Hepatocyte (in vitro differentiated cells): ENCODE measurements at regions not wholly inside any gene's neighbourhood (a gene's known extent, or its start where the extent isn't known, plus 50 kb on each side); places are given as distances from the start of the nearest gene placed in this dataset.
A peak's percentile ranks its signal among the peaks of the same experiment; 100 is the strongest.

Source experiments
- DNase-seq: peaks from one replicate; pipeline ENCODE4 v3.0.0-alpha.2; 2016; ENCODE audit warnings: low spot score
- H2AFZ ChIP-seq: fragments of 200-600 bp; sonication (generic); 2 replicates; pipeline ENCODE4 v1.6.0; 2016; ENCODE audit warnings: antibody characterized with exemption, mild to moderate bottlenecking
- H3K27ac ChIP-seq: fragments of 200-600 bp; sonication (generic); 2 replicates; pipeline ENCODE4 v1.5.1; 2016; ENCODE audit warnings: mild to moderate bottlenecking
- H3K27me3 ChIP-seq: fragments of 200-600 bp; sonication (generic); 2 replicates; pipeline ENCODE4 v1.6.1; 2016
- H3K36me3 ChIP-seq: fragments of 200-600 bp; sonication (generic); replicated peaks from 2 replicates; pipeline ENCODE4 v1.5.1; 2016; ENCODE audit warnings: low read depth; ENCODE audit not compliant: insufficient read depth
- H3K4me1 ChIP-seq: fragments of 200-600 bp; sonication (generic); 2 replicates; pipeline ENCODE4 v1.5.1; 2016; ENCODE audit warnings: mild to moderate bottlenecking, moderate library complexity; ENCODE audit not compliant: insufficient read depth
- H3K4me2 ChIP-seq: fragments of 200-600 bp; sonication (generic); 2 replicates; pipeline ENCODE4 v1.6.0; 2016
- H3K4me3 ChIP-seq: fragments of 200-600 bp; sonication (generic); 2 replicates; pipeline ENCODE4 v1.5.1; 2016; ENCODE audit warnings: mild to moderate bottlenecking
- H3K79me2 ChIP-seq: fragments of 200-600 bp; sonication (generic); 2 replicates; pipeline ENCODE4 v1.6.0; 2017; ENCODE audit warnings: mild to moderate bottlenecking
- H3K9me2 ChIP-seq: fragments of 200-600 bp; sonication (generic); replicated peaks from 2 replicates; pipeline ENCODE4 v1.6.0; 2017; ENCODE audit warnings: mild to moderate bottlenecking; ENCODE audit not compliant: insufficient read depth
- H3K9me3 ChIP-seq: fragments of 200-600 bp; sonication (generic); 2 replicates; pipeline ENCODE4 v1.5.1; 2016; ENCODE audit warnings: low read depth, mild to moderate bottlenecking
- H4K20me1 ChIP-seq: fragments of 200-600 bp; sonication (generic); 2 replicates; pipeline ENCODE4 v1.6.0; 2016; ENCODE audit warnings: mild to moderate bottlenecking; ENCODE audit not compliant: insufficient read depth, poor library complexity, severe bottlenecking
- CTCF ChIP-seq: fragments of 200-600 bp; sonication (generic); IDR thresholded peaks from 2 replicates; pipeline ENCODE4 v1.5.1; 2016; ENCODE audit warnings: antibody characterized with exemption, mild to moderate bottlenecking; ENCODE audit not compliant: poor library complexity
- EZH2 ChIP-seq: fragments of 200-600 bp; sonication (generic); IDR thresholded peaks from 2 replicates; pipeline ENCODE4 v1.6.1; 2016; ENCODE audit warnings: antibody characterized with exemption, mild to moderate bottlenecking, borderline replicate concordance
- EZH2phosphoT487 ChIP-seq: fragments of 200-600 bp; sonication (generic); IDR thresholded peaks from one replicate; pipeline ENCODE4 v1.6.1; 2018; ENCODE audit warnings: antibody characterized with exemption, mild to moderate bottlenecking, low read depth, moderate library complexity; ENCODE audit not compliant: unreplicated experiment, severe bottlenecking
- WGBS: methylation state at CpG from one replicate; pipeline ENCODE4 v1.1.6; 2016; ENCODE audit warnings: low lambda C conversion rate; ENCODE audit errors: missing lambda C conversion rate; 5-methylcytosine and 5-hydroxymethylcytosine counted together

GRCh38 chr2:19559596-19560240 lies 201.3 kb upstream of the OSR1 start:
- no peaks in the 10 kb centered on the region for H4K20me1 ChIP-seq
- TF ChIP-seq EZH2phosphoT487 (no peak), EZH2 (no peak), CTCF (no peak)
- H3K4me2 ChIP-seq, result no peak overlapping the region
- no peak overlapping the region for H2AFZ ChIP-seq
- H3K4me3 ChIP-seq, result no peak overlapping the region
- no peaks in the 10 kb centered on the region for H3K79me2 ChIP-seq
- H3K4me1 ChIP-seq, result no peaks in the 10 kb centered on the region
- no peaks in the 10 kb centered on the region for H3K9me2 ChIP-seq
- DNase-seq, result no peak
- H3K9me3 ChIP-seq, result no peaks in the 10 kb centered on the region
- no peaks in the 10 kb centered on the region for H3K36me3 ChIP-seq
- no peak overlapping the region for H3K27ac ChIP-seq
- 63% methylated on average over 9 of the region's 9 CpGs for WGBS
- no peaks in the 10 kb centered on the region for H3K27me3 ChIP-seq

- H3K9me2 ChIP-seq, result no peaks in the 10 kb centered on the region
- no peaks in the 10 kb centered on the region for H4K20me1 ChIP-seq
- WGBS, result 59% methylated on average over 2 of the region's 2 CpGs
- no peak overlapping the region for H3K4me2 ChIP-seq
- H3K36me3 ChIP-seq, result no peaks in the 10 kb centered on the region
- no peak overlapping the region for H3K4me3 ChIP-seq
- no peaks in the 10 kb centered on the region for H3K27me3 ChIP-seq
- H3K79me2 ChIP-seq, result no peaks in the 10 kb centered on the region
- no peak overlapping the region for H2AFZ ChIP-seq
- peaks cover 9% of the 10 kb centered on the region for H3K4me1 ChIP-seq
- DNase-seq, result no peak
- H3K9me3 ChIP-seq, result no peaks in the 10 kb centered on the region
- TF ChIP-seq EZH2 (no peak), EZH2phosphoT487 (no peak), CTCF (no peak)
- H3K27ac ChIP-seq, result no peak overlapping the region
These were observed 198.2 kb upstream of the OSR1 start for GRCh38 chr2:19556648-19557047.

GRCh38 chr2:19554520-19554919 lies 196.1 kb upstream of the OSR1 start:
- H3K79me2 ChIP-seq, result no peaks in the 10 kb centered on the region
- WGBS, result 88% methylated on average over 1 of the region's 1 CpG
- no peak for DNase-seq
- H3K9me3 ChIP-seq, result no peaks in the 10 kb centered on the region
- no peak overlapping the region for H3K4me2 ChIP-seq
- peaks cover 13% of the 10 kb centered on the region for H3K4me1 ChIP-seq
- no peaks in the 10 kb centered on the region for H3K36me3 ChIP-seq
- no peaks in the 10 kb centered on the region for H3K27me3 ChIP-seq
- no peak overlapping the region for H3K4me3 ChIP-seq
- no peak overlapping the region for H3K27ac ChIP-seq
- TF ChIP-seq EZH2 (no peak), CTCF (no peak), EZH2phosphoT487 (no peak)
- no peaks in the 10 kb centered on the region for H4K20me1 ChIP-seq
- no peaks in the 10 kb centered on the region for H3K9me2 ChIP-seq
- H2AFZ ChIP-seq, result no peak overlapping the region

GRCh38 chr2:19552270-19552669 lies 193.8 kb upstream of the OSR1 start:
- Histone ChIP-seq H3K36me3 (no peaks in the 10 kb centered on the region), H2AFZ (no peak overlapping the region), H3K9me3 (no peaks in the 10 kb centered on the region), H3K4me3 (no peak overlapping the region), H3K27me3 (no peaks in the 10 kb centered on the region), H3K4me2 (peak overlapping the region; percentile 2), H3K27ac (no peak overlapping the region), H3K4me1 (peaks cover 13% of the 10 kb centered on the region), H4K20me1 (no peaks in the 10 kb centered on the region), H3K79me2 (no peaks in the 10 kb centered on the region), H3K9me2 (no peaks in the 10 kb centered on the region)
- WGBS, result 57% methylated on average over 1 of the region's 1 CpG
- TF ChIP-seq EZH2phosphoT487 (no peak), EZH2 (no peak), CTCF (no peak)
- no peak for DNase-seq
